ENCODE measurements at regions not wholly inside any gene's neighbourhood (a gene's known extent, or its start where the extent isn't known, plus 50 kb on each side); places are given as distances from the start of the nearest gene placed in this dataset.
A peak's percentile ranks its signal among the peaks of the same experiment; 100 is the strongest.

DNA sequence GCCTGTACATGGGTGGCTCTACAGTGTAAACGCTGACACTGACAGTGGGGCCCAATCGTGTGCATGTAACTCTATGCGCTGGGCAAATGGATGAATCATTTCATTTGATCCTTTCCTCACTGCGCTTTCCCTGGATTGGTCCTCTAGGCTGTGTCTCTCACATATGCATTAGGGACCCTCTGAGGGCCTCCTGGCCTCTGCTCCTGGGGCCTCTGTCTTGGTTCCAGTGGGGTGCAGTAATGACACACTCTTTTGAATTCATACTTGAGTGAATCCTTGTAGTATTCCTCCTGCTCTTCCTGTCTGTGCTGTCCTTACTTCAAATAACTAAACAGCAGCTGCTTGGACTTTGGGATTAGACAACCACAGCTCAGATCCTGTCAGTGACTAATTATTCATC lies 176.5 kb upstream of the ADO start (continued):
- TF ChIP-seq ZBTB8A (tag by site-specific recombination; IDR thresholded peaks at IDR 0.05): no peak
- TF ChIP-seq ZBTB20 (tag by site-specific recombination; IDR thresholded peaks at IDR 0.05): no peak
- TF ChIP-seq ZNF670 (tag by site-specific recombination; IDR thresholded peaks at IDR 0.05; ENCODE audit: low read depth): no peak
- TF ChIP-seq KLF1 (tag by site-specific recombination; IDR thresholded peaks at IDR 0.05): no peak
- no peak for TF ChIP-seq ZNF184 (tag by site-specific recombination; IDR thresholded peaks at IDR 0.05)
- TF ChIP-seq ZNF416 (tag by site-specific recombination; IDR thresholded peaks at IDR 0.05): no peak
- TF ChIP-seq, protein P1, sequence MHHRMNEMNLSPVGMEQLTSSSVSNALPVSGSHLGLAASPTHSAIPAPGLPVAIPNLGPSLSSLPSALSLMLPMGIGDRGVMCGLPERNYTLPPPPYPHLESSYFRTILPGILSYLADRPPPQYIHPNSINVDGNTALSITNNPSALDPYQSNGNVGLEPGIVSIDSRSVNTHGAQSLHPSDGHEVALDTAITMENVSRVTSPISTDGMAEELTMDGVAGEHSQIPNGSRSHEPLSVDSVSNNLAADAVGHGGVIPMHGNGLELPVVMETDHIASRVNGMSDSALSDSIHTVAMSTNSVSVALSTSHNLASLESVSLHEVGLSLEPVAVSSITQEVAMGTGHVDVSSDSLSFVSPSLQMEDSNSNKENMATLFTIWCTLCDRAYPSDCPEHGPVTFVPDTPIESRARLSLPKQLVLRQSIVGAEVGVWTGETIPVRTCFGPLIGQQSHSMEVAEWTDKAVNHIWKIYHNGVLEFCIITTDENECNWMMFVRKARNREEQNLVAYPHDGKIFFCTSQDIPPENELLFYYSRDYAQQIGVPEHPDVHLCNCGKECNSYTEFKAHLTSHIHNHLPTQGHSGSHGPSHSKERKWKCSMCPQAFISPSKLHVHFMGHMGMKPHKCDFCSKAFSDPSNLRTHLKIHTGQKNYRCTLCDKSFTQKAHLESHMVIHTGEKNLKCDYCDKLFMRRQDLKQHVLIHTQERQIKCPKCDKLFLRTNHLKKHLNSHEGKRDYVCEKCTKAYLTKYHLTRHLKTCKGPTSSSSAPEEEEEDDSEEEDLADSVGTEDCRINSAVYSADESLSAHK (tag by site-specific recombination; IDR thresholded peaks at IDR 0.05): no peak

DNA sequence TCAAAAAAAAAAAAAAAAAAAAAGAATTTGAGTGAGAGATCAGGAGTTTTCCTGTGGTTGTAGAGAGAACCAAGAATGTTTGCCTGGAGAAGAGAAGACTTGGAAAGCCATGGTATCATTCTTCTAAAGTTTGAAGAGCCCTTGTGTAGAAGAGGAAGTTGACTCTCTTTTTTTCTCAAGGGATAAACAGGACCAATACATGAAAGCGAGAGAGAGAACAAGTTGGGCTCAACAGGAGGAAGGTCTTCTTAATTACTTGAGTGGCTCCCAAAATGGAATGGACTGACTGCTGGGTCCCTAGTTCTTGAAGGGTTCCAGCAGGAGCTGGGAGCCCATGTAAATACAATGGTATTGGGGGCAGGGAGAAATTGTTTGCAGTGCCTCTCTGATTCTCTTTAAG lies 173.3 kb upstream of the ADO start:
- no peaks in the 10 kb centered on the region for H3K4me1 ChIP-seq (ENCODE audit: control insufficient read depth, insufficient read depth, low read length)
- H3K4me3 ChIP-seq (ENCODE audit: low read depth, low read length): no peak overlapping the region
- H3K27ac ChIP-seq (ENCODE audit: extremely low read depth, low read depth, low read length): no peak overlapping the region
- H3K9me3 ChIP-seq (ENCODE audit: control insufficient read depth, insufficient read depth, low read depth, low read length): no peaks in the 10 kb centered on the region
- TF ChIP-seq ZNF610 (tag by site-specific recombination; IDR thresholded peaks at IDR 0.05; ENCODE audit: borderline replicate concordance): no peak
- TF ChIP-seq, protein P2, sequence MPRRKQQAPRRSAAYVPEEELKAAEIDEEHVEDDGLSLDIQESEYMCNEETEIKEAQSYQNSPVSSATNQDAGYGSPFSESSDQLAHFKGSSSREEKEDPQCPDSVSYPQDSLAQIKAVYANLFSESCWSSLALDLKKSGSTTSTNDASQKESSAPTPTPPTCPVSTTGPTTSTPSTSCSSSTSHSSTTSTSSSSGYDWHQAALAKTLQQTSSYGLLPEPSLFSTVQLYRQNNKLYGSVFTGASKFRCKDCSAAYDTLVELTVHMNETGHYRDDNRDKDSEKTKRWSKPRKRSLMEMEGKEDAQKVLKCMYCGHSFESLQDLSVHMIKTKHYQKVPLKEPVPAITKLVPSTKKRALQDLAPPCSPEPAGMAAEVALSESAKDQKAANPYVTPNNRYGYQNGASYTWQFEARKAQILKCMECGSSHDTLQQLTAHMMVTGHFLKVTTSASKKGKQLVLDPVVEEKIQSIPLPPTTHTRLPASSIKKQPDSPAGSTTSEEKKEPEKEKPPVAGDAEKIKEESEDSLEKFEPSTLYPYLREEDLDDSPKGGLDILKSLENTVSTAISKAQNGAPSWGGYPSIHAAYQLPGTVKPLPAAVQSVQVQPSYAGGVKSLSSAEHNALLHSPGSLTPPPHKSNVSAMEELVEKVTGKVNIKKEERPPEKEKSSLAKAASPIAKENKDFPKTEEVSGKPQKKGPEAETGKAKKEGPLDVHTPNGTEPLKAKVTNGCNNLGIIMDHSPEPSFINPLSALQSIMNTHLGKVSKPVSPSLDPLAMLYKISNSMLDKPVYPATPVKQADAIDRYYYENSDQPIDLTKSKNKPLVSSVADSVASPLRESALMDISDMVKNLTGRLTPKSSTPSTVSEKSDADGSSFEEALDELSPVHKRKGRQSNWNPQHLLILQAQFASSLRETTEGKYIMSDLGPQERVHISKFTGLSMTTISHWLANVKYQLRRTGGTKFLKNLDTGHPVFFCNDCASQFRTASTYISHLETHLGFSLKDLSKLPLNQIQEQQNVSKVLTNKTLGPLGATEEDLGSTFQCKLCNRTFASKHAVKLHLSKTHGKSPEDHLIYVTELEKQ (tag by site-specific recombination; IDR thresholded peaks at IDR 0.05; ENCODE audit: borderline replicate concordance): no peak
- TF ChIP-seq, protein P3, sequence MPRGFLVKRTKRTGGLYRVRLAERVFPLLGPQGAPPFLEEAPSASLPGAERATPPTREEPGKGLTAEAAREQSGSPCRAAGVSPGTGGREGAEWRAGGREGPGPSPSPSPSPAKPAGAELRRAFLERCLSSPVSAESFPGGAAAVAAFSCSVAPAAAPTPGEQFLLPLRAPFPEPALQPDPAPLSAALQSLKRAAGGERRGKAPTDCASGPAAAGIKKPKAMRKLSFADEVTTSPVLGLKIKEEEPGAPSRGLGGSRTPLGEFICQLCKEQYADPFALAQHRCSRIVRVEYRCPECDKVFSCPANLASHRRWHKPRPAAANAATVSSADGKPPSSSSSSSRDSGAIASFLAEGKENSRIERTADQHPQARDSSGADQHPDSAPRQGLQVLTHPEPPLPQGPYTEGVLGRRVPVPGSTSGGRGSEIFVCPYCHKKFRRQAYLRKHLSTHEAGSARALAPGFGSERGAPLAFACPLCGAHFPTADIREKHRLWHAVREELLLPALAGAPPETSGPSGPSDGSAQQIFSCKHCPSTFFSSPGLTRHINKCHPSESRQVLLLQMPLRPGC (tag by site-specific recombination; IDR thresholded peaks at IDR 0.05): no peak
- ChIA-PET CTCF (no interaction called here), POLR2A (no interaction called here)
- H3K36me3 ChIP-seq (ENCODE audit: control insufficient read depth in 2 of 2, insufficient read depth in 1 of 2, low read length in 2 of 2): no peaks in the 10 kb centered on the region

DNA sequence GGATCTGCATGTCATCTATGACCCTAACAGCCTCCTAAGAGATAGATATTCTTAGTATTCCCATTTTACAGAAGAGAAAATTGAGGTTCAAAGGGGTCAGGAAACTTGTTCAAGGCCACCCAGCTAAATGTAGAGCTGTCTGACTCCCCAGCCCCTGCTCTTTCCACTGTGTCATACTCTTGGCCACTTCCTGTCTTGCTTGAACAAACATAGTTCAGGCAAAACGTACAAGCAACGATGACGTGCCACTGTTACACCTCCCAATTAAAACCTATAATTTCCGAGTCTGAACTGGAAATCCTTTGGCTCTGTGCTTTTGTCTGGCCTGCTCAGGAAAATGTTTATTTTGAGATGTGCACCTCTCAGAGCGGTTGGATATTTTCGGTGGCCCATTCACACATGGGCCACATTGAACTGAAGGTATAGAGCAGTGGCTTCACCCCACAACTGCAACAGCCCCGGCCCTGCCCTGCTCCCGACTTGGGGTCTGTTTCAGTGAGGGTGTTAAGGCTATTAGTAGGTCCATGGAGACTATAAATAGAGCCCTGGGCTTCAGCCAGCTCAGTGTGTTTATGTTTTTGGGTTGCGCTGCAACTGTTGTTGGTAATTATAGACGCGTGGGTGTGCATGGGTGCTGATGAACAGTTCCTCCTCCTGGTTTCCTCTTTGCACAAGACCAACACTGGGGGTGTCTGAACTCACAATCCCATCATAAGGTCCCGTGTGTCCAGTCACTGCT lies 172.3 kb upstream of the ADO start:
- no peaks in the 10 kb centered on the region for H3K4me1 ChIP-seq (ENCODE audit: control insufficient read depth, insufficient read depth, low read length)
- CTCF ChIA-PET: interaction anchor here (0.7 kb wide), 1 partner anchor 367 kb away, joined by 3 read pairs; no protein-coding TSS in a partner anchor
- POLR2A ChIA-PET: no interaction called here
- TF ChIP-seq ZNF16 (tag by site-specific recombination; IDR thresholded peaks at IDR 0.05; ENCODE audit: low read depth) (no peak), ZNF184 (tag by site-specific recombination; IDR thresholded peaks at IDR 0.05) (no peak), ZNF174 (tag by site-specific recombination; IDR thresholded peaks at IDR 0.05) (no peak), ZFHX2 (tag by site-specific recombination; conservative IDR thresholded peaks at IDR 0.05) (0 out of 2 replicates have a peak, but pooled peaks have one; percentile 20)
- no peak overlapping the region for H3K4me3 ChIP-seq (ENCODE audit: low read depth, low read length)
- H3K27ac ChIP-seq (ENCODE audit: extremely low read depth, low read depth, low read length): no peak overlapping the region
- H3K36me3 ChIP-seq (ENCODE audit: control insufficient read depth in 2 of 2, insufficient read depth in 1 of 2, low read length in 2 of 2): no peaks in the 10 kb centered on the region
- H3K9me3 ChIP-seq (ENCODE audit: control insufficient read depth, insufficient read depth, low read depth, low read length): no peaks in the 10 kb centered on the region
